ENCODE measurements at regions not wholly inside any gene's neighbourhood (a gene's known extent, or its start where the extent isn't known, plus 50 kb on each side); places are given as distances from the start of the nearest gene placed in this dataset.

DNA sequence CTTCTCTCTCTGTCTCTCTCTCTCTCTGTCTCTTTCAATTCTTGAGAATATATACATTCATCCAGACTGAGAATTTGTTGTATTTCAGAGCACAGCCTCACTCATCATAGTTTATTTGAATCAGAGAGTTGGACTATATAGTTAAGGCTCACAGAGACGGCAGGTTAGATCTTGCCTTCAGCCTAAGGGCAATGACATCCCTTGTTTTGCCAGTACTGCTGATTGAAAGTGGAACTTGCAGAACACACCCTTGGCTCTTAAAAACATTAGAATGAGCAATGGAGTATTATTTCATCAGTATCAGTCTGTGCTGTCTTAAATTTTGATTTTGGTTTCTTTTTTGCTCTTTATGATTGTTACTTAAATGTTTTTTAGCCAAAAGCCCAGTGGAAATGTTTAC lies 62.0 kb upstream of the DSG1 start:
- no peak for DNase-seq (ENCODE audit: low spot score)
- in situ Hi-C loops (cut with MboI; ENCODE audit: low sequenced_read_pairs, unreplicated experiment): no loop called here
- TF ChIP-seq, protein P1, sequence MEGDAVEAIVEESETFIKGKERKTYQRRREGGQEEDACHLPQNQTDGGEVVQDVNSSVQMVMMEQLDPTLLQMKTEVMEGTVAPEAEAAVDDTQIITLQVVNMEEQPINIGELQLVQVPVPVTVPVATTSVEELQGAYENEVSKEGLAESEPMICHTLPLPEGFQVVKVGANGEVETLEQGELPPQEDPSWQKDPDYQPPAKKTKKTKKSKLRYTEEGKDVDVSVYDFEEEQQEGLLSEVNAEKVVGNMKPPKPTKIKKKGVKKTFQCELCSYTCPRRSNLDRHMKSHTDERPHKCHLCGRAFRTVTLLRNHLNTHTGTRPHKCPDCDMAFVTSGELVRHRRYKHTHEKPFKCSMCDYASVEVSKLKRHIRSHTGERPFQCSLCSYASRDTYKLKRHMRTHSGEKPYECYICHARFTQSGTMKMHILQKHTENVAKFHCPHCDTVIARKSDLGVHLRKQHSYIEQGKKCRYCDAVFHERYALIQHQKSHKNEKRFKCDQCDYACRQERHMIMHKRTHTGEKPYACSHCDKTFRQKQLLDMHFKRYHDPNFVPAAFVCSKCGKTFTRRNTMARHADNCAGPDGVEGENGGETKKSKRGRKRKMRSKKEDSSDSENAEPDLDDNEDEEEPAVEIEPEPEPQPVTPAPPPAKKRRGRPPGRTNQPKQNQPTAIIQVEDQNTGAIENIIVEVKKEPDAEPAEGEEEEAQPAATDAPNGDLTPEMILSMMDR (IDR thresholded peaks at IDR 0.05; ENCODE audit: borderline replicate concordance, control extremely low read depth, extremely low read depth, insufficient read depth, missing control alignments): no peak

DNA sequence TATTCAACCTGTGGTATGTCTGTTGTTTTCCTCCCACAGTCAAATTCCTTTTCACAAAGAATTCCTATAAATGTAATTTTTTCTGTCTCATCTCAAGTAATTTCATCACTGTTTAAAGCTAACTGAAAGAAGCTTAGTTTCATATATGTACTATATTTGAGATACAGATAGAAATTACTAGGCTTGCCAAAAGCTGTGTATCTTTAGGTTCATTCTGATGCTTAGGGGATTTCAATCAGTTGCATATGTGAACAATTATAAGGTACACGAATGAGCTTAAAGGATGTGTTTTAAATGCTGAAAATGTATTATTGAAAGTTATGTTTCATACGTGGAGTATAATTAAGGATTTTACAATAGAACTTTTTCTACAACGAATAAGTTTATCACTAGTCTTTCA lies 59.2 kb upstream of the DSG1 start:
- in situ Hi-C loops (cut with MboI; ENCODE audit: low sequenced_read_pairs, unreplicated experiment): no loop called here
- DNase-seq (ENCODE audit: low spot score): no peak
- TF ChIP-seq, protein P1 (IDR thresholded peaks at IDR 0.05; ENCODE audit: borderline replicate concordance, control extremely low read depth, extremely low read depth, insufficient read depth, missing control alignments): no peak

DNA sequence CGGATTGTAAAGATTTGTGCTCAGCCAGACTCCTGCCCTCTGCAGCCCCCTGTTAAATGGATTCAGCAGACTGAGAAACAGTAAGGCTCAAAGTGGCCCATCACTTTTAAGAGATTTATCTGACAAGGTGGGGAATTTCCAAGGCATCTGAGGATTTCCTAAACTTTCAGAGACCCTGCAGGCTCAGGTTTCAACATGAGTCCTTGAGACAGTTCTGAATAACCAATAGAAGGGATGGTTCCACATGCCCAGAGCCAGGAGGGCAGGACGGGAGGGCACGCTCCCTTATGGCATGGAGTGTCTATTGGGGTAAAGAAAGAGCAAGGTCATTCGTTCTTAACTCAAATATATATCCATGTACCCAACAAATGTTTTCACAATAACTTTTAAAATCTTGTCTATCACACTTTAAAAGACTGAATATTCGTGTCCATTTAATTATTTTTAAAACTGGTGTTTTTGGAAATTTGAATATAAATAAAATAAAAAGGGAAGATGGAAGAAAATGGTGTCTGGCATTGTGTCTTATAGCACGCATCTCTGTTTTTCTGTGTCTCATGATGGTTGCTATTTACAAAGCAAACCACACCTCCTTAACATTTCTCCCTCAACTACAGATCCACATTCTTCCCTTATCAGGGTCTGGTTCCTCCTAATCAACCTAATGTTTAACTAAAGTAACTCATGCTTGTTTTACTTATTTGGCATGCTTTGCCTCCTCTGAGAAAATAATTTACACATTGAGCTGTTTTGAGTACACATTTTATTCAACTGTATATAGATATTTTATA lies 56.0 kb upstream of the DSG1 start:
- DNase-seq (ENCODE audit: low spot score): no peak
- in situ Hi-C loops (cut with MboI; ENCODE audit: low sequenced_read_pairs, unreplicated experiment): no loop called here
- TF ChIP-seq, protein P1 (IDR thresholded peaks at IDR 0.05; ENCODE audit: borderline replicate concordance, control extremely low read depth, extremely low read depth, insufficient read depth, missing control alignments): no peak

DNA sequence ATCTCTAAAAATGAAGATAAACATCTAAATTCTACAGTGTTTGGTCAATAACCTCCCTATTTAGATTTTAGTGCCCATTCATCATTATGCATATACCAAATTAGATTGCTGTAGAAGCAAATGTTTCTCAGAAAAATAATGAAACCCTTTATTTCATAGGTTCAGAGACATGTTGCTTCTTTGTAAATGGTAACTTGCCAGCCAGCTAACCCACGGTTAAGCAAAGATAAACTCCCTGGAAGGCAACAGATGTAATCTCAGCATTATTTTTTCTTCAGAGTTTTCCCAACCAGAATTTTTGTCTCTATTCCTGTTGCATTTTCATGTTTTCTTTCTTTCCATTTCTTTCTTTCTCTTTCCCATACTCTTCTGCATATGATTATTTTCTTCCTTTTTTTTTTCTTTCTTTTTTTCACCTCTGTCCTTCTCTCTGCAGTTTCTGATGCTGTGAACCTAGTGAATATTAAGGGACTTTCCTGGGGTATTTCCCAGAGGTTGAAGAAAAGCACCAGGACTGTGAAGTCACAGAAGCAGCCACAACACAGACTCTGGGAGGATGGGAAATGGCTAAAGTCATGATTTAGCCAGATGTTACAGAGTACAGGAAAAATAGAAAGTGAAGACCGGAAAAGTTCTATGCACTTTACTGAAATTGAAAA lies 50.0 kb upstream of the DSG1 start:
- in situ Hi-C loops (cut with MboI; ENCODE audit: low sequenced_read_pairs, unreplicated experiment): no loop called here
- TF ChIP-seq, protein P1 (IDR thresholded peaks at IDR 0.05; ENCODE audit: borderline replicate concordance, control extremely low read depth, extremely low read depth, insufficient read depth, missing control alignments): no peak
- DNase-seq (ENCODE audit: low spot score): peak; percentile 35
